ENCODE measurements at regions not wholly inside any gene's neighbourhood (a gene's known extent, or its start where the extent isn't known, plus 50 kb on each side); places are given as distances from the start of the nearest gene placed in this dataset.
A peak's percentile ranks its signal among the peaks of the same experiment; 100 is the strongest.

GRCh38 chr18:27602092-27602491 lies 417.0 kb upstream of the CHST9 start:
- Histone ChIP-seq H3K4me3 (ENCODE audit: low read depth, low read length) (no peak overlapping the region), H3K27ac (no peak overlapping the region), H3K27me3 (ENCODE audit: insufficient read depth, low read depth, severe bottlenecking) (no peaks in the 10 kb centered on the region), H3K9me3 (ENCODE audit: severe bottlenecking) (no peaks in the 10 kb centered on the region), H3K36me3 (no peaks in the 10 kb centered on the region)
- no peak for TF ChIP-seq CTCF (IDR thresholded peaks at IDR 0.05; ENCODE audit: low read depth, low read length)
- no peak for DNase-seq

- Histone ChIP-seq H3K27me3 (ENCODE audit: insufficient read depth, low read depth, severe bottlenecking) (no peaks in the 10 kb centered on the region), H3K27ac (no peak overlapping the region), H3K9me3 (ENCODE audit: severe bottlenecking) (no peaks in the 10 kb centered on the region), H3K4me3 (ENCODE audit: low read depth, low read length) (no peak overlapping the region), H3K36me3 (no peaks in the 10 kb centered on the region)
- no peak for DNase-seq
- no peak for TF ChIP-seq CTCF (IDR thresholded peaks at IDR 0.05; ENCODE audit: low read depth, low read length)
Observed at GRCh38 chr18:27600245-27600644, 415.1 kb upstream of the CHST9 start.

GRCh38 chr18:27599202-27599829 lies 414.2 kb upstream of the CHST9 start:
- no peaks in the 10 kb centered on the region for H3K27me3 ChIP-seq (ENCODE audit: insufficient read depth, low read depth, severe bottlenecking)
- H3K9me3 ChIP-seq (ENCODE audit: severe bottlenecking), result no peaks in the 10 kb centered on the region
- peak; percentile 58 for DNase-seq
- no peaks in the 10 kb centered on the region for H3K36me3 ChIP-seq
- no peak overlapping the region for H3K4me3 ChIP-seq (ENCODE audit: low read depth, low read length)
- TF ChIP-seq CTCF (IDR thresholded peaks at IDR 0.05; ENCODE audit: low read depth, low read length), result peak; percentile 86
- no peak overlapping the region for H3K27ac ChIP-seq

GRCh38 chr18:27595113-27595838 lies 410.2 kb upstream of the CHST9 start:
- Histone ChIP-seq H3K36me3 (no peaks in the 10 kb centered on the region), H3K4me3 (ENCODE audit: low read depth, low read length) (no peak overlapping the region), H3K27ac (no peak overlapping the region), H3K9me3 (ENCODE audit: severe bottlenecking) (no peaks in the 10 kb centered on the region), H3K27me3 (ENCODE audit: insufficient read depth, low read depth, severe bottlenecking) (no peaks in the 10 kb centered on the region)
- no peak for TF ChIP-seq CTCF (IDR thresholded peaks at IDR 0.05; ENCODE audit: low read depth, low read length)
- no peak for DNase-seq

- H3K27me3 ChIP-seq (ENCODE audit: insufficient read depth, low read depth, severe bottlenecking), result no peaks in the 10 kb centered on the region
- no peaks in the 10 kb centered on the region for H3K36me3 ChIP-seq
Observed at GRCh38 chr18:27585602-27586173, 400.6 kb upstream of the CHST9 start.

More at GRCh38 chr18:27585602-27586173, 400.6 kb upstream of the CHST9 start:
- Histone ChIP-seq H3K27ac (no peak overlapping the region), H3K4me3 (ENCODE audit: low read depth, low read length) (no peak overlapping the region), H3K9me3 (ENCODE audit: severe bottlenecking) (no peaks in the 10 kb centered on the region)
- TF ChIP-seq CTCF (IDR thresholded peaks at IDR 0.05; ENCODE audit: low read depth, low read length), result no peak
- no peak for DNase-seq

Measured in WERI-Rb-1 (cell line).